GM12874 (cell line): ENCODE measurements at regions not wholly inside any gene's neighbourhood (a gene's known extent, or its start where the extent isn't known, plus 50 kb on each side); places are given as distances from the start of the nearest gene placed in this dataset.

ENCODE experiments used
- TF ChIP-seq, protein P1 (sequence below): IDR thresholded peaks from 2 replicates; pipeline ENCODE4 v1.5.1; 2011; ENCODE audit warnings: low read depth, mild to moderate bottlenecking, control low read depth, low read length, moderate library complexity; ENCODE audit not compliant: insufficient read depth

DNA sequence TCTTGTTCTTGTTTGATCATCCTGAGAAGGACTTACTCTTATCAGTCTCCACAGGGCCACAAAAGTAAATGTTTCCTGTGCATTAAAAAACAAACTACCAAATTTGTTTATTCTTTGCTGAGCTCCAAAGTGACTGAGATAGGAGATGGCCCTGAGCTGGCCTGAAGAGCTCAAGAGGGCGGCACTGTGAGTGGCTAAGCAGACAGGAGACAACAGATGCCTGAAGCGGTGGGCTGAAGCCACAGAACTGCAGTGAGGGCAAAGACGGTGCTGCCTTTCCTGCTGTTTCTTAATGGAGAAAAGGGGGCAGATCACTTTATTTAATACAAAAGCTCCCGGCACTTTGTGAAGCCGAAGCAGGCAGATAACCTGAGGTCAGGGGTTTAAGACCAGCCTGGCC lies 379.6 kb downstream of the ARL4A start:
- TF ChIP-seq, protein P1, sequence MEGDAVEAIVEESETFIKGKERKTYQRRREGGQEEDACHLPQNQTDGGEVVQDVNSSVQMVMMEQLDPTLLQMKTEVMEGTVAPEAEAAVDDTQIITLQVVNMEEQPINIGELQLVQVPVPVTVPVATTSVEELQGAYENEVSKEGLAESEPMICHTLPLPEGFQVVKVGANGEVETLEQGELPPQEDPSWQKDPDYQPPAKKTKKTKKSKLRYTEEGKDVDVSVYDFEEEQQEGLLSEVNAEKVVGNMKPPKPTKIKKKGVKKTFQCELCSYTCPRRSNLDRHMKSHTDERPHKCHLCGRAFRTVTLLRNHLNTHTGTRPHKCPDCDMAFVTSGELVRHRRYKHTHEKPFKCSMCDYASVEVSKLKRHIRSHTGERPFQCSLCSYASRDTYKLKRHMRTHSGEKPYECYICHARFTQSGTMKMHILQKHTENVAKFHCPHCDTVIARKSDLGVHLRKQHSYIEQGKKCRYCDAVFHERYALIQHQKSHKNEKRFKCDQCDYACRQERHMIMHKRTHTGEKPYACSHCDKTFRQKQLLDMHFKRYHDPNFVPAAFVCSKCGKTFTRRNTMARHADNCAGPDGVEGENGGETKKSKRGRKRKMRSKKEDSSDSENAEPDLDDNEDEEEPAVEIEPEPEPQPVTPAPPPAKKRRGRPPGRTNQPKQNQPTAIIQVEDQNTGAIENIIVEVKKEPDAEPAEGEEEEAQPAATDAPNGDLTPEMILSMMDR, result no peak

DNA sequence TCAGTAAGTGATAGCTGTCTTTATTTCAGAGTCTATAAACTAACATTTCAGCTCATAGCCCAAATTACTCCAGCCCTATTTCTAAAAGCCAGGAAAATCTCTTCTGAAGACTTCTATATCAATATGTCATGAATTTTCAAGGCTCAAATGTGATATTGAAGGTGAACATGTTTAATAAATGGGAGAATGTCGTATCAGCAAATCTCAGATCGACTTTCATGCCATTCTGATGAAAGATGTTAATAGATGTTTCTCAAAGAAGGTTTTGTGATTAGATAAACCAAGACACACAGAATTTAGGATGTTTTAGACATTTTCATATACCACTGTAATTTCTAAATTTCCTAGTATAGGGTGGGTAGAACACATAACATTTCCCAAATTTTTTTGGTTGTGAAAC lies 380.6 kb downstream of the ARL4A start:
- TF ChIP-seq, protein P1, result no peak

DNA sequence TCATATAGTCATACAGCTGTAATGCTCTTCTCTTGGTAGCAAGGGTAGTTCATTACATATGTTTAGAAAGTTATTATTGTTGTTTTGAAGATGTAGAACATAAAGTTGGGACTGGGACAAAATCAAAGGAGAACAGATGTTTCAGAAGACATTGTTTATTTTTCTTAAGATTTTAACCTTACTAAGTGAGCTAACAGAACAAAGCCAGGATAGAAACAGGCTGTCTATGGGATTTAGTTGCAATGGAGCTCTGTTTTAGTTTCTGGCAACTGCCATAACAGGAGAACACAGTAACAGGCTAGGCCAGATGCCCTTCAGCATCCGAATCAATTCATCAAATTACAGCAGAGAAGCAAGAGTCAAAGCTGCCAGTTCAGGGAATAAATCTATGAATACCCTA lies 382.4 kb downstream of the ARL4A start:
- TF ChIP-seq, protein P1, result no peak

DNA sequence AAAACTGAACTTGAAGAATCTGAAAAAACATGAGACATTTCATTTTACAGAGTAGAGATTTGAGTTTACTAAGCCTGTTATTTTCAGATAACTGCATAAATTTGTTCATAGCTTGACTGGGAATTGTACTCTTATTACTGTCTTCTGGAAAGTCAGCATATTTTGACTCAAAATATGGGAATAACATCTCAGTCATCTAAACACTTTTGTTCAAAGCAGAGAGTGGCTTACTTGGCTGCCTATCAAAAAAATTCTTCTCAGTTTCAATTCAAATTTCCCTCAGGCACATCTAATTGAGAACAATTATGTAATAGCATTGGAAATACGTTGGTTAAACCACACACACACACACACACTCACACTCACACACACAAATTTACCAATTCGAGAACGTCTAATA lies 384.6 kb downstream of the ARL4A start:
- TF ChIP-seq, protein P1, result no peak

DNA sequence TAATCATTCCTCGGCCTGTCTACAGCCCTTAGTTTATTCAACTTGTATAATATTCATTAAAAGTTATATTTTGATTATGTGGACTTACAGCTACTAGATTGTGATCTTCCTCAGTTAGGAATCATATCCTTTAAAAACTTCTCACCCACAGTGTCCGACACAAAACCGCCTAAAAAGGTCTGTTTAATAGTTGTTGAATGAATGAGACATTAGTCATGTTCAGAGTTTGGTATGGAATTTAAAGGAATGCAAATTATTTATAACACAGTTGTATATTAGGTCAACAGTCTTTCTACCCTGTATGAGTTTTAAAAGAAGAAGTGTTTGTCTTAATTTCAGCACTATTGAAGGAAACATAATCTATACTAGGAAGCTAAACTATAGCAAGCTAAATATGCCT lies 390.0 kb downstream of the ARL4A start:
- TF ChIP-seq, protein P1, result no peak

DNA sequence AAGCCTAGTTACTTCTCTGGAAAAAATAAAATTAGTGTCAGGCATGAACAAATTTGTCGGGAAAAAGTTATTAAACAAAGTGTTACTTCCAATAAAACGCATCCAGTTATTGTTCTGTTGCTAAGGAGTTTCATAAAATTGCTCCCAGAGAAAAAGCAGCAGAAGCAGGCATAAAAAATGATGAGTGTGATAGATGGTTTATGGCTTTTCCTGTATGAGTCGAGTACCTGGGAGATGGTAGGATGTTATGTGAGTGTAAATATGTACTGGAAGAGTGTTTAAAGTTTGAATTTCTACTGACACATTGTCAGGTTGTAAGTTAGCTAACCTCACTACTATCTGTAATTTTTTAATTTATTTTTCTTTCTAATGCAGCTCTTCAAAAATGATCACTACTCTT lies 390.7 kb downstream of the ARL4A start:
- TF ChIP-seq, protein P1, result no peak

DNA sequence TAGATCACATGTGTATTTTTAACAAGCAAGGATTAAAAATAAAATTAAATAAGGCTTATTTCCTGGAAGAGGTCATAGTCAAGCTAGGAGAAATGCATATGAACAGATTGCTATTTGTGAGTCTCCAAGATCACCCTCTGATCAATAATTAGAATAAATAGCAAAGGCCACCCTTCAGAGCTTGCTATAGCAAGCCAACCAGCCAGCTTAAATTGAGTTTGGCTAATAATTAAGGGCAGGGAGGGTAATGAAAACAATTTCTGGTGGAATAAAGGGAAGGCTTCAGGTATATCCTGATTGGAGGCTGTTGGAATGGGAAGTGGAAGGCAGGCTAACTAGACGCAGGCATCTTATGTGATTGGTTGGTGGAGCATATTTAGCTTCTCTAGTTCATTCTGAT lies 403.5 kb downstream of the ARL4A start:
- TF ChIP-seq, protein P1, result no peak

DNA sequence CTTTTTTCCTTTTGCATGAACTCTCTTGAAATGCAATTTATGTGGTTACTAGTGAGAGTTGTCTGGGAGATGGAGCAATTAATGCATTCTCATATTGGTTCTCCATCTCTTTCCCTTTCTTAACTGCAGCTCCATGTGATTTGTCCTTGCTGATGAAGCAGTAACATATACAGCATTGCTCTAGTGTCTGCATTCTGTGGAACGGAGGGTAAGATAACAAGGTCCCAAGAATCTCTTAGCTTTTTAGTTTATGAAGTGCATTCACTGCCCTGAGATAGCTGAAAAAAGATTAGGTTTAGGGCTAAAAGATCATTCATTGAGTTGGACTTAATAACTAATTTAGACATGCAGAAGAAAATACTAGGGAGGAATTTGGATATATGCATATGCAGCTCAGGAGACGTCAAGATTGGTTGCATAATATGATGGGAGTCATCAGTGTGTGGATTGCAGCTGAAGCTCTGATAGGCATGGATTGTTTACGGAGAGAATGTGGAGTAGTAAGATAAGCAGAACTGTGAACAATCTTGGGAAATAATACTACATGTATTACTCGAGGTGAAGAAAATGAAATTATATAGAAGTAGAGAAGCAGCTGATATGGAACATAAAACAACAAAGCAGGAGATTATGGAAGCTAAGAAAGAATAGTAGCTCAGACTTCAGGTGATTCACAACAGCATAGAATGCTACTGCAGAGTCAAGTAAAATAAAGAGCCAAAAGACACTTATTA lies 404.7 kb downstream of the ARL4A start:
- TF ChIP-seq, protein P1, result no peak
